Gastrocnemius medialis (tissue), 4 donors: ENCODE measurements at regions not wholly inside any gene's neighbourhood (a gene's known extent, or its start where the extent isn't known, plus 50 kb on each side); places are given as distances from the start of the nearest gene placed in this dataset.

Experiments
- POLR2A ChIP-seq, 2 donors: fragments of 450-650 bp; IDR thresholded peaks; one replicate each; pipeline ENCODE4 v1.6.1; 2017; ENCODE audit warnings: antibody characterized with exemption in 2 of 2, mild to moderate bottlenecking in 2 of 2, moderate library complexity in 2 of 2
- TF ChIP-seq, protein P1 (sequence below), 5 experiments: fragments of 450-650 bp in 3 of 5; fragments of 200-600 bp in 2 of 5; sonication (generic) in 2 of 5; IDR thresholded peaks in 4 of 5; conservative IDR thresholded peaks in 1 of 5; 1 replicate in 4 of 5; 2 replicates in 1 of 5; pipeline ENCODE4 v1.5.1; 2016 to 2019; ENCODE audit warnings: antibody characterized with exemption in 5 of 5, mild to moderate bottlenecking in 3 of 5, moderate library complexity in 3 of 5

DNA sequence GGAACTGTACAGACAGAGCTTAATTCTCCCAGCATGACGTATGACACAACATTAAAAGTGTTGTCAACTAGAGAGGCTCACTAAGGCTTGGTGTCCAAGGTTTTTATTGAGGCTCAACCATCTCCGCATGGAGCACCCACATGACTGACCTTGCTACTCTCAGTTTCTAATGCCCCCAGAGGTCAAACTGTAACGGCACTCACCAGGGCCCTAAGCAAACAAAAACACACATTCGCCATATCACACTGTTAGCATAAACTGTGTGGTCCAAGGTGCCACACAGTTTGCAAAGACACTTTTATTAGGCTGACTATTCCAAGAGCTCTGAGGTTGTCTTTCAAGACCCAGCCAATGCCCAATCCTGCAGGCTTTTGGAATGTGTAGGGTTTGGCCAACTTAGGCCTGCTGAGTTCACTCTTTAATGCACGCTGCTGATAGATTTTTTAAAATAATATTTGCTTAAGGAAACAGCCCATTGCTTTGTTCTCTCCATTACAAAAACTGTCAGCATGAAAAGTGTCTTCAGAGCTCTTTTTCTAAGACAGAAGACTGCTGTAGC is 114.9 kb downstream of the DSC3 start:
- TF ChIP-seq, protein P1, sequence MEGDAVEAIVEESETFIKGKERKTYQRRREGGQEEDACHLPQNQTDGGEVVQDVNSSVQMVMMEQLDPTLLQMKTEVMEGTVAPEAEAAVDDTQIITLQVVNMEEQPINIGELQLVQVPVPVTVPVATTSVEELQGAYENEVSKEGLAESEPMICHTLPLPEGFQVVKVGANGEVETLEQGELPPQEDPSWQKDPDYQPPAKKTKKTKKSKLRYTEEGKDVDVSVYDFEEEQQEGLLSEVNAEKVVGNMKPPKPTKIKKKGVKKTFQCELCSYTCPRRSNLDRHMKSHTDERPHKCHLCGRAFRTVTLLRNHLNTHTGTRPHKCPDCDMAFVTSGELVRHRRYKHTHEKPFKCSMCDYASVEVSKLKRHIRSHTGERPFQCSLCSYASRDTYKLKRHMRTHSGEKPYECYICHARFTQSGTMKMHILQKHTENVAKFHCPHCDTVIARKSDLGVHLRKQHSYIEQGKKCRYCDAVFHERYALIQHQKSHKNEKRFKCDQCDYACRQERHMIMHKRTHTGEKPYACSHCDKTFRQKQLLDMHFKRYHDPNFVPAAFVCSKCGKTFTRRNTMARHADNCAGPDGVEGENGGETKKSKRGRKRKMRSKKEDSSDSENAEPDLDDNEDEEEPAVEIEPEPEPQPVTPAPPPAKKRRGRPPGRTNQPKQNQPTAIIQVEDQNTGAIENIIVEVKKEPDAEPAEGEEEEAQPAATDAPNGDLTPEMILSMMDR (IDR thresholded peaks at IDR 0.05 in 4 of 5, conservative IDR thresholded peaks at IDR 0.05 in 1 of 5): no peak
- no peak for TF ChIP-seq POLR2A (IDR thresholded peaks at IDR 0.05)
